ENCODE measurements at regions not wholly inside any gene's neighbourhood (a gene's known extent, or its start where the extent isn't known, plus 50 kb on each side); places are given as distances from the start of the nearest gene placed in this dataset.

GRCh38 chr17:63041722-63042121 lies 75.7 kb downstream of the TANC2 start:
- TF ChIP-seq, protein P1, sequence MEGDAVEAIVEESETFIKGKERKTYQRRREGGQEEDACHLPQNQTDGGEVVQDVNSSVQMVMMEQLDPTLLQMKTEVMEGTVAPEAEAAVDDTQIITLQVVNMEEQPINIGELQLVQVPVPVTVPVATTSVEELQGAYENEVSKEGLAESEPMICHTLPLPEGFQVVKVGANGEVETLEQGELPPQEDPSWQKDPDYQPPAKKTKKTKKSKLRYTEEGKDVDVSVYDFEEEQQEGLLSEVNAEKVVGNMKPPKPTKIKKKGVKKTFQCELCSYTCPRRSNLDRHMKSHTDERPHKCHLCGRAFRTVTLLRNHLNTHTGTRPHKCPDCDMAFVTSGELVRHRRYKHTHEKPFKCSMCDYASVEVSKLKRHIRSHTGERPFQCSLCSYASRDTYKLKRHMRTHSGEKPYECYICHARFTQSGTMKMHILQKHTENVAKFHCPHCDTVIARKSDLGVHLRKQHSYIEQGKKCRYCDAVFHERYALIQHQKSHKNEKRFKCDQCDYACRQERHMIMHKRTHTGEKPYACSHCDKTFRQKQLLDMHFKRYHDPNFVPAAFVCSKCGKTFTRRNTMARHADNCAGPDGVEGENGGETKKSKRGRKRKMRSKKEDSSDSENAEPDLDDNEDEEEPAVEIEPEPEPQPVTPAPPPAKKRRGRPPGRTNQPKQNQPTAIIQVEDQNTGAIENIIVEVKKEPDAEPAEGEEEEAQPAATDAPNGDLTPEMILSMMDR (conservative IDR thresholded peaks at IDR 0.05): no peak
- TF ChIP-seq EZH2 (IDR thresholded peaks at IDR 0.05; ENCODE audit: low read depth): no peak
